ENCODE measurements at regions not wholly inside any gene's neighbourhood (a gene's known extent, or its start where the extent isn't known, plus 50 kb on each side); places are given as distances from the start of the nearest gene placed in this dataset.

GRCh38 chr1:96544831-96545221 is 176.8 kb upstream of the PTBP2 start:
- CTCF ChIA-PET = no interaction called here
- peaks cover 4% of the 10 kb centered on the region; the same call in 1 of the 2 replicates for H3K9me2 ChIP-seq (ENCODE audit: insufficient read depth)
- DNase-seq = no peak
- no peaks in the 10 kb centered on the region for H4K20me1 ChIP-seq (ENCODE audit: insufficient read depth)
- H3K4me3 ChIP-seq = no peak overlapping the region
- no TSS peak for BruUV-seq (replicated peaks)
- no peak overlapping the region for H3K27ac ChIP-seq
- H3K9me3 ChIP-seq (ENCODE audit: insufficient read depth, low read depth) = no peaks in the 10 kb centered on the region
- H2AFZ ChIP-seq = no peak overlapping the region
- H3K4me1 ChIP-seq (replicated peaks; ENCODE audit: insufficient read depth) = no peaks in the 10 kb centered on the region
- no peaks in the 10 kb centered on the region for H3K79me2 ChIP-seq (ENCODE audit: low read depth)
- TF ChIP-seq EZH2 (IDR thresholded peaks at IDR 0.05; ENCODE audit: low read depth) (no peak), CTCF (conservative IDR thresholded peaks at IDR 0.05) (no peak)
- H3F3A ChIP-seq (ENCODE audit: insufficient read depth, low read depth) = no peaks in the 10 kb centered on the region
- H3K27me3 ChIP-seq (ENCODE audit: insufficient read depth, low read depth) = no peaks in the 10 kb centered on the region
- H3K4me2 ChIP-seq = no peak overlapping the region
- no peaks in the 10 kb centered on the region for H3K36me3 ChIP-seq (ENCODE audit: low read depth)
- intact Hi-C loops (cut with micrococcal nuclease; ENCODE audit: unreplicated experiment) = no loop called here
- POLR2A ChIA-PET (ENCODE audit: unreplicated experiment) = no interaction called here

GRCh38 chr1:96545935-96546656 is 175.5 kb upstream of the PTBP2 start:
- DNase-seq = no peak
- H4K20me1 ChIP-seq (ENCODE audit: insufficient read depth) = no peaks in the 10 kb centered on the region
- H2AFZ ChIP-seq = no peak overlapping the region
- no peaks in the 10 kb centered on the region for H3K79me2 ChIP-seq (ENCODE audit: low read depth)
- no peak overlapping the region for H3K4me2 ChIP-seq
- ChIA-PET CTCF (no interaction called here), POLR2A (ENCODE audit: unreplicated experiment) (no interaction called here)
- TF ChIP-seq CTCF (conservative IDR thresholded peaks at IDR 0.05) (no peak), EZH2 (IDR thresholded peaks at IDR 0.05; ENCODE audit: low read depth) (no peak)
- H3K4me3 ChIP-seq = no peak overlapping the region
- no peak overlapping the region for H3K27ac ChIP-seq
- no peaks in the 10 kb centered on the region for H3F3A ChIP-seq (ENCODE audit: insufficient read depth, low read depth)
- intact Hi-C loops (cut with micrococcal nuclease; ENCODE audit: unreplicated experiment) = no loop called here
- peaks cover 4% of the 10 kb centered on the region; the same call in 1 of the 2 replicates for H3K9me2 ChIP-seq (ENCODE audit: insufficient read depth)
- no peaks in the 10 kb centered on the region for H3K4me1 ChIP-seq (replicated peaks; ENCODE audit: insufficient read depth)
- no peaks in the 10 kb centered on the region for H3K36me3 ChIP-seq (ENCODE audit: low read depth)
- H3K9me3 ChIP-seq (ENCODE audit: insufficient read depth, low read depth) = no peaks in the 10 kb centered on the region
- no TSS peak for BruUV-seq (replicated peaks)
- no peaks in the 10 kb centered on the region for H3K27me3 ChIP-seq (ENCODE audit: insufficient read depth, low read depth)

DNA sequence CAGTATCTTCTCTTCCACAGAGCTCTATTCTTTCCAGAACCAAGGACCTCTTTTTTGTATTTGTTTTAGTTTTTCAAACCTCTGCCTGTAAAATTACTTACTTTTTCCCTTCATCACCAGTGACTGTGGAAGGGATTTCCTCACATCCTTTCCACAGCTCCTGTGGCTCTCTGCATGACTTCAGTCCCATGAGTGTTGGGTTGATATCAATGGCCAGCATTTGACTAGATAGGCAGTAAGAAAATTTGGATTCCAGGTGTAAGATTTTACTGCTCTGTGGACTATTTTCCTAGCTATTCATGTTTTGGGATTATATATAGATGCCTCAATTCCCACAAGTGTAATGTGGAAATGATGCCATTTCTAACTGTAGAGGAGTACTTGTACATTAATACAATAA is 171.5 kb upstream of the PTBP2 start:
- no peaks in the 10 kb centered on the region for H3K36me3 ChIP-seq (ENCODE audit: low read depth)
- no peak overlapping the region for H2AFZ ChIP-seq
- no peak overlapping the region for H3K4me3 ChIP-seq
- peaks cover 4% of the 10 kb centered on the region; the same call in 1 of the 2 replicates for H3K9me2 ChIP-seq (ENCODE audit: insufficient read depth)
- no peaks in the 10 kb centered on the region for H3K79me2 ChIP-seq (ENCODE audit: low read depth)
- H3K4me2 ChIP-seq = no peak overlapping the region
- H3F3A ChIP-seq (ENCODE audit: insufficient read depth, low read depth) = no peaks in the 10 kb centered on the region
- no peak overlapping the region for H3K27ac ChIP-seq
- BruUV-seq (replicated peaks) = no TSS peak
- H3K9me3 ChIP-seq (ENCODE audit: insufficient read depth, low read depth) = no peaks in the 10 kb centered on the region
- no peak for DNase-seq
- no peaks in the 10 kb centered on the region for H3K27me3 ChIP-seq (ENCODE audit: insufficient read depth, low read depth)
- intact Hi-C loops (cut with micrococcal nuclease; ENCODE audit: unreplicated experiment) = loop anchor here (10.0 kb wide), 1 partner anchor 895 kb away; no protein-coding TSS in a partner anchor
- no peak for TF ChIP-seq CTCF (conservative IDR thresholded peaks at IDR 0.05)
- TF ChIP-seq EZH2 (IDR thresholded peaks at IDR 0.05; ENCODE audit: low read depth) = no peak
- H4K20me1 ChIP-seq (ENCODE audit: insufficient read depth) = no peaks in the 10 kb centered on the region
- POLR2A ChIA-PET (ENCODE audit: unreplicated experiment) = no interaction called here
- no peaks in the 10 kb centered on the region for H3K4me1 ChIP-seq (replicated peaks; ENCODE audit: insufficient read depth)
- CTCF ChIA-PET = no interaction called here

Measured in PC-9 (cell line).